Heart left ventricle (tissue), 16 donors: ENCODE measurements at regions not wholly inside any gene's neighbourhood (a gene's known extent, or its start where the extent isn't known, plus 50 kb on each side); places are given as distances from the start of the nearest gene placed in this dataset.

ENCODE experiments used
- ATAC-seq, 4 donors: fragments of 200-7000 bp; cut with Tn5 transposase; one replicate each; pipeline ENCODE4 v1.9.1; 2020 to 2022; ENCODE audit warnings: moderate library complexity in 4 of 4, mild to moderate bottlenecking in 3 of 4, moderate number of reproducible peaks in 1 of 4
- DNase-seq, 5 donors: peaks; one replicate each; pipeline ENCODE4 v3.0.0-alpha.2; 2020
- H3K27ac ChIP-seq, 12 donors: fragments of 200-600 bp; sonication (generic) in 4 of 12; one replicate each; pipeline versions ENCODE4 v1.5.0 to v1.8.0; 2016 to 2022; ENCODE audit warnings: mild to moderate bottlenecking in 2 of 12
- H3K27me3 ChIP-seq, 9 donors: fragments of 200-600 bp; sonication (generic) in 2 of 9; one replicate each; pipeline versions ENCODE4 v1.5.1 to v1.8.0; 2016 to 2022; ENCODE audit warnings: mild to moderate bottlenecking in 3 of 9
- H3K36me3 ChIP-seq, 9 donors: fragments of 200-600 bp; sonication (generic) in 2 of 9; one replicate each; pipeline versions ENCODE4 v1.5.0 to v1.8.0; 2018 to 2022; ENCODE audit warnings: mild to moderate bottlenecking in 2 of 9
- H3K4me1 ChIP-seq, 12 donors: fragments of 200-600 bp; sonication (generic) in 4 of 12; one replicate each; pipeline versions ENCODE4 v1.5.0 to v1.8.0; 2016 to 2022; ENCODE audit warnings: mild to moderate bottlenecking in 3 of 12
- H3K4me3 ChIP-seq, 12 donors: fragments of 200-600 bp; sonication (generic) in 4 of 12; one replicate each; pipeline versions ENCODE4 v1.5.0 to v1.8.0; 2017 to 2022; ENCODE audit warnings: mild to moderate bottlenecking in 9 of 12, moderate library complexity in 4 of 12
- H3K9me3 ChIP-seq, 12 donors: fragments of 200-600 bp; sonication (generic) in 4 of 12; one replicate each; pipeline versions ENCODE4 v1.5.0 to v1.8.0; 2016 to 2022; ENCODE audit warnings: mild to moderate bottlenecking in 1 of 12
- POLR2A ChIP-seq, 2 donors: fragments of 450-650 bp; IDR thresholded peaks; one replicate each; pipeline ENCODE4 v1.6.1; 2017; ENCODE audit warnings: antibody characterized with exemption in 2 of 2, mild to moderate bottlenecking in 2 of 2, moderate library complexity in 2 of 2
- WGBS, 4 donors: extraction: QIAGEN DNeasy Blood & Tissue Kit in 2 of 4; methylation state at CpG; one replicate each; pipeline versions ENCODE4 v1.1.5 to v1.1.7; 2013 to 2018; 5-methylcytosine and 5-hydroxymethylcytosine counted together
- intact Hi-C, 10 donors: fragments of 100-400 bp; cut with DNase I; formaldehyde crosslinking; loops; one replicate each; pipeline versions ENCODE4 v1.11.1 to v1.14.2; 2022
- TF ChIP-seq, protein P1 (sequence below), 12 donors: fragments of 200-600 bp; sonication (generic) in 4 of 12; IDR thresholded peaks; one replicate each; pipeline versions ENCODE4 v1.5.0 to v1.8.0; 2018 to 2022; ENCODE audit warnings: antibody characterized with exemption in 12 of 12, mild to moderate bottlenecking in 5 of 12
- donor health status: ischemic (EF 13 %, LVEDD 7.1; RV severe dilation, severe dysfunction).
- donor health status: healthy with polysubstance abuse.
- donor health status: DM: no; HTN: yes; CAD: no.
- donor health status: DM: no; HTN: no; CAD: no.
- donor health status: ischemic (EF 25% LVEDD 6.9; RV normal size, moderate dysfunction).
- donor health status: ischemic (EF 25% LVEDD 5.7; RV mildly dilated, moderate dysfunction).
- donor health status: healthy.
- donor health status: DM: yes; HTN: yes; CAD: no.
- donor health status: ischemic (EF 35%, LVEDD 5.7; RV mildly dilated, moderate dysfunction).
- donor health status: nonischemic (EF 11% LVEDD 7.7; RV severe dilation, severe dysfunction).
- donor health status: DM: yes; HTN: yes; CAD: no.
- donor health status: PGD.
- donor health status: ischemic (EF 29% LVEDD 5.4; RV normal size, mild dysfunction).
- donor health status: nonischemic (EF 23%, LVEDD 6.1; RV moderate dilation, normal function).

DNA sequence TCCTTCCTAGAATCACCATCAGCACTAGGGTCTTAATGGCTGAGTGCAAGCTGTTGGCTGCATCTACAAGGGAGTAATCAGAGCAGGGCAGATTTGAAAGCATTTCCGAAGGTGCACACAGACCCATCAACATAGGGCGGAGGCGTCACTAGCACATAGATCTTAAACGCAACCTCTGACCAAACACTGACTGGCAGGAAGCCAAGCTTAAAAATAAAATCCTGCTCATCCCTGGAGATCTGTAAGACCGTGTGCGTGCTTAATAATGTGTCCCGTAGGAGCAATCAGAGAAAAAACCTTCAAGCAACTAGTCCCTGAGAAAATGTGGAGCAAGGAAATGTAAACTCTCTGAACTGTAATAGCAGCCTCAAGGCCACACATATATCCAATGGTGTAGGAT, 470.5 kb downstream of the ETS1 start:
- peak in 1 of 5 donors; percentile 12 for DNase-seq
- no peaks in the 10 kb centered on the region for H3K36me3 ChIP-seq
- peak overlapping the region in 1 of 12 donors; percentile 7 for H3K4me3 ChIP-seq
- intact Hi-C loops = no loop called here
- peak overlapping the region in 4 of 12 donors; percentile 19 to 62 (median 44) for H3K27ac ChIP-seq
- TF ChIP-seq POLR2A (IDR thresholded peaks at IDR 0.05) = no peak
- TF ChIP-seq, protein P1, sequence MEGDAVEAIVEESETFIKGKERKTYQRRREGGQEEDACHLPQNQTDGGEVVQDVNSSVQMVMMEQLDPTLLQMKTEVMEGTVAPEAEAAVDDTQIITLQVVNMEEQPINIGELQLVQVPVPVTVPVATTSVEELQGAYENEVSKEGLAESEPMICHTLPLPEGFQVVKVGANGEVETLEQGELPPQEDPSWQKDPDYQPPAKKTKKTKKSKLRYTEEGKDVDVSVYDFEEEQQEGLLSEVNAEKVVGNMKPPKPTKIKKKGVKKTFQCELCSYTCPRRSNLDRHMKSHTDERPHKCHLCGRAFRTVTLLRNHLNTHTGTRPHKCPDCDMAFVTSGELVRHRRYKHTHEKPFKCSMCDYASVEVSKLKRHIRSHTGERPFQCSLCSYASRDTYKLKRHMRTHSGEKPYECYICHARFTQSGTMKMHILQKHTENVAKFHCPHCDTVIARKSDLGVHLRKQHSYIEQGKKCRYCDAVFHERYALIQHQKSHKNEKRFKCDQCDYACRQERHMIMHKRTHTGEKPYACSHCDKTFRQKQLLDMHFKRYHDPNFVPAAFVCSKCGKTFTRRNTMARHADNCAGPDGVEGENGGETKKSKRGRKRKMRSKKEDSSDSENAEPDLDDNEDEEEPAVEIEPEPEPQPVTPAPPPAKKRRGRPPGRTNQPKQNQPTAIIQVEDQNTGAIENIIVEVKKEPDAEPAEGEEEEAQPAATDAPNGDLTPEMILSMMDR (IDR thresholded peaks at IDR 0.05) = no peak
- peaks cover 0 to 6% (median 0%) of the 10 kb centered on the region in 9 donors for H3K27me3 ChIP-seq
- H3K4me1 ChIP-seq = peaks cover 0 to 14% (median 2%) of the 10 kb centered on the region in 12 donors
- ATAC-seq = peak in 3 of 4 donors; percentile 18 to 49 (median 34)
- 11 to 24% (median 19%) methylated on average over 7 of the region's 7 CpGs for WGBS, 4 donors
- peaks cover 0 to 17% (median 0%) of the 10 kb centered on the region in 12 donors for H3K9me3 ChIP-seq

DNA sequence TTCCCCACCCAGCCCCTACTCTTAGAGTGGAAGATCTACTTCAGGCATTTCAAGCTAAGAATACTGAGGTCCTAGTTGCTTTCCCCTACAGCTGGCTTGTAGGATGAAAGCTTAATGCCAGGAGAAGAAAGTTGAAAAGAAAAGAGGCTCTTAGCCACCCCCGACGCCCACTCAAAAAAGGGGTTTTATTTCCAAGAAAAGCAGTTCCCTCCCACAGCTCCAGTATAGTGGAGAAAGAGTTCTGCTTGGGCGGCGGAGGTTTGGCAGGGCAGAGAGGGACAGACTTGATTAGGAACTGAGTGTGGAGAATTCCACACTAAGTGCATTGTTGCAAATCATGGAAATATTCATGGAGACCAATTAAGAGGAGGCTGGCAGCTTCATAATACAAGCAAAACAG, 470.9 kb downstream of the ETS1 start:
- TF ChIP-seq, protein P1 (IDR thresholded peaks at IDR 0.05) = no peak
- no peak for TF ChIP-seq POLR2A (IDR thresholded peaks at IDR 0.05)
- Histone ChIP-seq H3K9me3 (peaks cover 0 to 21% (median 0%) of the 10 kb centered on the region in 12 donors), H3K27ac (peak overlapping the region in 2 of 12 donors; percentile 38 to 62), H3K27me3 (peaks cover 0 to 6% (median 0%) of the 10 kb centered on the region in 9 donors), H3K36me3 (no peaks in the 10 kb centered on the region), H3K4me3 (peak overlapping the region in 1 of 12 donors; percentile 7), H3K4me1 (peaks cover 0 to 14% (median 2%) of the 10 kb centered on the region in 12 donors)
- DNase-seq (no peak), ATAC-seq (no peak)
- intact Hi-C loops = no loop called here
- 51 to 64% (median 59%) methylated on average over 4 of the region's 4 CpGs for WGBS, 4 donors

GRCh38 chr11:128105950-128106349, 481.4 kb downstream of the ETS1 start:
- H3K36me3 ChIP-seq = no peaks in the 10 kb centered on the region
- no peaks in the 10 kb centered on the region for H3K27me3 ChIP-seq
- no peak for DNase-seq
- no peak overlapping the region for H3K27ac ChIP-seq
- H3K4me1 ChIP-seq = no peaks in the 10 kb centered on the region
- no peak for ATAC-seq
- intact Hi-C loops = no loop called here
- no peak overlapping the region for H3K4me3 ChIP-seq
- TF ChIP-seq, protein P1 (IDR thresholded peaks at IDR 0.05) = no peak
- no peak for TF ChIP-seq POLR2A (IDR thresholded peaks at IDR 0.05)
- no peaks in the 10 kb centered on the region for H3K9me3 ChIP-seq

GRCh38 chr11:128105511-128105910, 481.8 kb downstream of the ETS1 start:
- ATAC-seq = no peak
- DNase-seq = no peak
- Histone ChIP-seq H3K9me3 (no peaks in the 10 kb centered on the region), H3K36me3 (no peaks in the 10 kb centered on the region), H3K27me3 (no peaks in the 10 kb centered on the region), H3K27ac (no peak overlapping the region), H3K4me1 (no peaks in the 10 kb centered on the region), H3K4me3 (no peak overlapping the region)
- intact Hi-C loops = no loop called here
- TF ChIP-seq POLR2A (IDR thresholded peaks at IDR 0.05) = no peak
- TF ChIP-seq, protein P1 (IDR thresholded peaks at IDR 0.05) = no peak
